Type B pancreatic cell (in vitro differentiated cells): ENCODE measurements at regions not wholly inside any gene's neighbourhood (a gene's known extent, or its start where the extent isn't known, plus 50 kb on each side); places are given as distances from the start of the nearest gene placed in this dataset.
A peak's percentile ranks its signal among the peaks of the same experiment; 100 is the strongest.

Source experiments
- DNase-seq: peaks from one replicate; pipeline ENCODE4 v3.0.0; 2021; ENCODE audit warnings: mixed read lengths; ENCODE audit not compliant: unreplicated experiment; ENCODE audit errors: extremely low spot score
- H3K27ac Mint-ChIP-seq: 2 replicates; pipeline ENCODE4 v1.8.0; 2021; ENCODE audit warnings: mild to moderate bottlenecking, mixed read lengths
- H3K27me3 Mint-ChIP-seq: 2 replicates; pipeline ENCODE4 v1.8.0; 2021; ENCODE audit warnings: mixed read lengths
- H3K36me3 Mint-ChIP-seq: 2 replicates; pipeline ENCODE4 v1.8.0; 2021; ENCODE audit warnings: mixed read lengths
- H3K4me1 Mint-ChIP-seq: one replicate; pipeline ENCODE4 v1.8.0; 2021; ENCODE audit warnings: mixed read lengths; ENCODE audit not compliant: unreplicated experiment
- H3K4me3 Mint-ChIP-seq: 2 replicates; pipeline ENCODE4 v1.8.0; 2021; ENCODE audit warnings: mild to moderate bottlenecking, mixed read lengths
- H3K9me3 Mint-ChIP-seq: 2 replicates; pipeline ENCODE4 v1.8.0; 2021; ENCODE audit warnings: mixed read lengths
- CTCF ChIP-seq: fragments of 200-600 bp; sonication (generic); conservative IDR thresholded peaks from 2 replicates; pipeline ENCODE4 v1.5.0; 2021; ENCODE audit warnings: antibody characterized with exemption, mild to moderate bottlenecking

GRCh38 chrX:20454117-20454516 is 187.4 kb upstream of the RPS6KA3 start:
- Mint-ChIP-seq H3K36me3 (no peaks in the 10 kb centered on the region), H3K27me3 (no peaks in the 10 kb centered on the region), H3K27ac (no peak overlapping the region), H3K9me3 (peaks cover 18% of the 10 kb centered on the region), H3K4me3 (no peak overlapping the region), H3K4me1 (no peaks in the 10 kb centered on the region)
- DNase-seq, result no peak
- TF ChIP-seq CTCF, result no peak

GRCh38 chrX:20452487-20452886 is 185.8 kb upstream of the RPS6KA3 start:
- Mint-ChIP-seq H3K36me3 (no peaks in the 10 kb centered on the region), H3K9me3 (peaks cover 12% of the 10 kb centered on the region), H3K4me3 (no peak overlapping the region), H3K4me1 (no peaks in the 10 kb centered on the region), H3K27me3 (no peaks in the 10 kb centered on the region), H3K27ac (no peak overlapping the region)
- no peak for TF ChIP-seq CTCF
- no peak for DNase-seq

GRCh38 chrX:20451929-20452328 is 185.2 kb upstream of the RPS6KA3 start:
- no peak for DNase-seq
- Mint-ChIP-seq H3K27ac (no peak overlapping the region), H3K4me1 (no peaks in the 10 kb centered on the region), H3K9me3 (peaks cover 12% of the 10 kb centered on the region), H3K4me3 (no peak overlapping the region), H3K27me3 (no peaks in the 10 kb centered on the region), H3K36me3 (no peaks in the 10 kb centered on the region)
- TF ChIP-seq CTCF, result no peak

DNA sequence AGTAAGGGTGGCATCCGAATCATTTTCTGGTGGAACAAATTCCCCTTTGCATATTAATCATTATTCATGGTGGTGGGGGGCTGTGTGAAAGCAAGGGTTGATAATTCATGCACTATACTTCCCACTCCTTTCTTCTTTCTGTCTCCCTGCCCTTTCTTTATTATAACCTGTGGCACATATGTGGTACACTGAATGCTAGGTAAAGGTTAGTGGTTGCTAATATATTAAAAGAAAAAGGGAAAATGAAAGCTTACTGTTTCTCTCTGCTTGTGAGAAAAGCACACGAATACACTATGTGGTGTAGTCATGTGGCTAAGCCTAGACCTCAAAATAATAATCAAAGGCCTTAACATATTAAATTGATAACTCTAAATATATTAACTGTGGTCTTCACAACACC is 178.4 kb upstream of the RPS6KA3 start:
- TF ChIP-seq CTCF, result no peak
- DNase-seq, result no peak
- H3K27me3 Mint-ChIP-seq, result no peaks in the 10 kb centered on the region
- no peaks in the 10 kb centered on the region for H3K9me3 Mint-ChIP-seq
- no peak overlapping the region for H3K27ac Mint-ChIP-seq
- no peaks in the 10 kb centered on the region for H3K4me1 Mint-ChIP-seq
- H3K4me3 Mint-ChIP-seq, result no peak overlapping the region
- no peaks in the 10 kb centered on the region for H3K36me3 Mint-ChIP-seq

DNA sequence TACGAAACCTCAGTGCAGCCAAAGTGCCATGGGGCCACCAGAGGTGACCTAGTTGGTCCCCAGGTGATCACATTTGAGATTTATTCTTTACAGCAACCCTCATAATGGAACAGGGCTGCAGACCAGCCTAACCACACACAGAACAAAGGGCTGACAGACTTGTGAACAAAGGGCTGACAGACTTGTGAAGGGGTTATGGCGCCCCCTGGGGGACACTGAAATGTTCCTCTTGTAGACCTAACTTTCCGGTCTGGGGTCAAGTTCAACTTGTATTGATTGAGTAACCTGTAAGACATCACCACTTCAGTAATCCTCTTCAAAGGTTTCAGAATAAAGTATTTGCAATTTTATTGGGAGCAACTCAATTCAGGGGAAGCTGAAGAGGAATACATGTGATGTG is 175.9 kb upstream of the RPS6KA3 start:
- peak; percentile 77 for TF ChIP-seq CTCF
- Mint-ChIP-seq H3K27ac (no peak overlapping the region), H3K36me3 (no peaks in the 10 kb centered on the region), H3K4me1 (no peaks in the 10 kb centered on the region), H3K27me3 (no peaks in the 10 kb centered on the region), H3K9me3 (no peaks in the 10 kb centered on the region), H3K4me3 (no peak overlapping the region)
- no peak for DNase-seq

- DNase-seq, result no peak
- H3K36me3 Mint-ChIP-seq, result no peaks in the 10 kb centered on the region
- H3K9me3 Mint-ChIP-seq, result no peaks in the 10 kb centered on the region
- TF ChIP-seq CTCF, result no peak
- H3K4me3 Mint-ChIP-seq, result no peak overlapping the region
- no peaks in the 10 kb centered on the region for H3K27me3 Mint-ChIP-seq
- H3K4me1 Mint-ChIP-seq, result no peaks in the 10 kb centered on the region
- no peak overlapping the region for H3K27ac Mint-ChIP-seq
These were observed 174.4 kb upstream of the RPS6KA3 start for GRCh38 chrX:20441123-20441522.
